NB4 (cell line): ENCODE measurements at regions not wholly inside any gene's neighbourhood (a gene's known extent, or its start where the extent isn't known, plus 50 kb on each side); places are given as distances from the start of the nearest gene placed in this dataset.
A peak's percentile ranks its signal among the peaks of the same experiment; 100 is the strongest.
"Not testable (repeated sequence)": the region's sequence is repeated elsewhere in the genome, so short reads cannot be mapped to it uniquely, and the experiment has no call there.

Experiments
- DNase-seq: peaks from one replicate; pipeline ENCODE4 v3.0.0; 2010; ENCODE audit warnings: low read depth
- H3K4me3 ChIP-seq: one replicate; pipeline ENCODE4 v1.5.1; 2011; ENCODE audit warnings: mild to moderate bottlenecking, low read depth, low read length, moderate library complexity
- CTCF ChIP-seq: IDR thresholded peaks from one replicate; pipeline ENCODE4 v1.5.1; 2012; ENCODE audit warnings: low read depth, low read length
- MAX ChIP-seq: IDR thresholded peaks from 2 replicates; pipeline ENCODE4 v1.6.1; 2011; ENCODE audit warnings: low read depth, low read length
- MYC ChIP-seq: IDR thresholded peaks from 2 replicates; pipeline ENCODE4 v1.6.1; 2011; ENCODE audit warnings: low read depth, low read length
- POLR2A ChIP-seq: IDR thresholded peaks from 2 replicates; pipeline ENCODE4 v1.6.1; 2011; ENCODE audit warnings: mild to moderate bottlenecking; ENCODE audit not compliant: insufficient read length; ENCODE audit errors: extremely low read depth

GRCh38 chr1:209160230-209160629 is 423.3 kb upstream of the CAMK1G start:
- no peak overlapping the region for H3K4me3 ChIP-seq
- TF ChIP-seq MAX: no peak
- no peak for TF ChIP-seq CTCF
- no peak for TF ChIP-seq MYC
- no peak for TF ChIP-seq POLR2A
- DNase-seq: no peak

GRCh38 chr1:209162651-209163050 is 420.9 kb upstream of the CAMK1G start:
- DNase-seq: peak; percentile 1
- no peak overlapping the region for H3K4me3 ChIP-seq
- TF ChIP-seq CTCF (no peak), POLR2A (no peak), MAX (no peak)

DNA sequence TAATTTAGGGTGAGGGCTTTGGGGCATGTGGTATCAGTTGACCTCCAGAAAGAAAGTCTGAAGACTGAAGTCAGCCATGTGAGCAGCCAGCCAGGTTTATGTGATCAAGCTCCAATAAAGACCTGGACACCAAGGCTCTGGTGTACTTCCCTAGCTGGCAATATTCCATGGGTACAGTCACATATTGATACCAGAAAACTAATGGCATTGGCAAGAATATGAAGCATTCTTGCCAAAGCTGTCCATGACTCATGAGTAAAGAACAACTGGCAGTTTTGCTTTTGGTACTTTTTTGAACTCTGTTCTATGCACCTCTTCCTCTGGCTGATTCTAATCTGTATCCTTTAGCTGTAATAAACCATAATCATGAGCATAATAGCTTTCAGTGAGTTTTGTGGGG is 415.3 kb upstream of the CAMK1G start:
- H3K4me3 ChIP-seq: no peak overlapping the region
- TF ChIP-seq MYC: no peak
- no peak for TF ChIP-seq MAX
- DNase-seq: no peak

GRCh38 chr1:209171151-209171550 is 412.4 kb upstream of the CAMK1G start:
- no peak overlapping the region for H3K4me3 ChIP-seq
- DNase-seq: no peak
- TF ChIP-seq CTCF: no peak
- TF ChIP-seq MAX: no peak
- no peak for TF ChIP-seq POLR2A
- TF ChIP-seq MYC: no peak

DNA sequence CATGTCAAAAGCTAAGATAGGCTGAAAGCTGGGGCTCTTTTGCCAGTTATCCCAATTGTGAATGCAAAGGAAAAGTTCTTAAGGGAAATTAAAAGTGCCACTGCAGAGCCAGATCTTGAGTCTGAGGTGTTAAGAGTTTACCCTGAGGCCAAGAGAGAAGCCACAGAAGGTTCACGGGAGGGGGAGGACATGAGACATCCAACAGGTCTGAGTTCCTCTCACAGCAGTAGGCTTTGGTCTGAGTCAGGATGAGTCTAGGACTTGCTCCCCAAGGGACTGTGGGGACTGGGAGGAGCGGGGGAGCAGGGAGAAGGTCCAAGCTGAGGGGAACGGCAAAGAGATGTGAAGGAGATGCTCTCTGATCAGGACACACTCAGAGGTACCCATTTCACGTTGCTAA is 411.2 kb upstream of the CAMK1G start:
- DNase-seq: no peak
- H3K4me3 ChIP-seq: no peak overlapping the region
- TF ChIP-seq POLR2A (no peak), CTCF (no peak), MYC (no peak), MAX (no peak)

DNA sequence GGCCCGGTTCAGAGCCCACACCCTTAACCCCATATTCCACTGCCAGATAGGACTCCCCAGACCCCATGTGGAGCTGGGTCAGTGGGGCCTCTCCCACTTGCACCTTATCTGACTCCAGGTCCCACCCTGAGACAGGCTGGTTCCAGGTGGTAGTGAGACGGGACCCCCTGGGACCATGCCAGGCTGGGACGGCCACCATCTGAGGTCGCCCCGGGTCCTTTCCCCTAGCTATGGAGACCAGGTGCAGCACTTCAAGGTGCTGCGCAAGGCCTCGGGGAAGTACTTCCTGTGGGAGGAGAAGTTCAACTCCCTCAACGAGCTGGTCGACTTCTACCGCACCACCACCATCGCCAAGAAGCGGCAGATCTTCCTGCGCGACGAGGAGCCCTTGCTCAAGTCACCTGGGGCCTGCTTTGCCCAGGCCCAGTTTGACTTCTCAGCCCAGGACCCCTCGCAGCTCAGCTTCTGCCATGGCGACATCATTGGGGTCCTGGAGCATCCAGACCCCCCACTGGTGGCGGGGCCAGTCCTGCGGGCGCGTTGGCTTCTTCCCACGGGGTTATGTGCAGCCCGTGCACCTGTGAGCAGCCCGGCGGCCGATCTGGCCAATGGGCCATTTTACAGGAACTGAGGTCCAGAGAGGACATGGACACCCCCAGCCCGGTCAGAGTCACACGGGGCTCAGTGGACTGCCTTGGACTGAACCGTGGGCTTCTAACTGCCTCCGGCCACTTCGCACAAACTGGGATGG is 410.5 kb upstream of the CAMK1G start:
- DNase-seq, H3K4me3 ChIP-seq: not testable (repeated sequence)

DNA sequence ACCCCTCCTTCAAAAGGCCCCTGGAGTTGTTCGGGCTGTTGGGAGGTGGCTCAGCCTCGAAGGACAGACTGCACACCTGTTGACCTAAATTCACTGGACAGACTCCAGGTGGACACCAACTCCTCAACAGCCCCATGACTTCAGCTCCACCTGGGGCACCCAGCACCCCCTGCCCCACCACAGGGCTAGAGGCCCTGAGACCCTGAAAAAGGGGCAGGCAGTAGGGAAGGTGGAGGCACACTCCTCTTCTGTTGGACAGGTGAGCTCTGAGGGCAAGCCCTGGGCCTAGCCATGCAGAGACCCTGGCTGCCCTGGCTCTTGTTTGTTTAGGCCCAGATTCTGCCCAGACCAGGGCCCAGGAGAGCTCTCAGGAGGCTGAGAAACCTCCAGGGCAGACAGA is 409.7 kb upstream of the CAMK1G start:
- not testable (repeated sequence) for H3K4me3 ChIP-seq, DNase-seq
